ENCODE measurements at regions not wholly inside any gene's neighbourhood (a gene's known extent, or its start where the extent isn't known, plus 50 kb on each side); places are given as distances from the start of the nearest gene placed in this dataset.
A peak's percentile ranks its signal among the peaks of the same experiment; 100 is the strongest.
"Not testable (repeated sequence)": the region's sequence is repeated elsewhere in the genome, so short reads cannot be mapped to it uniquely, and the experiment has no call there.

DNA sequence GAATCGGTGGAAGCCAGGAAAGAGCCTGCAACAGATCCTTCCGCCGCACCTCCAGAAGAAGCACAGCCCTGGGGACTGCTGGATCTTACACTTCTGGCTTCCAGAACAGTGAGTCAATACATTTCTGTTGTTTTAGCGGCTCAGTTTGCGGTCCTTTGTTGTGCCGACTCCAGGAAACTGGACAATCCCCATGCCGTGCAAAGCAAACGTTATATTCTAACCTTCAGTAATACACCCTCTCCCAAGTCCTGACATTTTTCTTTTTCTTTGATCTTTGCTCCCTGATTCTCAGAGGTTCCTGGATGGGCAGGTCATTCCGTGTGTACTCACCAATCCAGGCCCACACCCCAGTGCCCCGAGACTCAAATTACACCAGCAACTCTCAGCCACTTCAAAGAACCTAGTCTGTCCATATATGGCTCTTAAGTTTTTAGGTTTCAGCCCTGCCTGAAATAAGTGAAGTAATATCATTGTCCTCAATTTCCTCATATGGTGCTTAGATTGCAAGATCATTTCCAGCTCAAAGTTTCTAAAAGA is 387.1 kb upstream of the SGCG start:
- Histone ChIP-seq H3K27me3 (no peaks in the 10 kb centered on the region), H3K27ac (no peak overlapping the region), H3K9me3 (no peaks in the 10 kb centered on the region), H3K36me3 (ENCODE audit: low read depth, missing control alignments) (no peaks in the 10 kb centered on the region), H3K4me3 (no peak overlapping the region), H3K4me1 (no peaks in the 10 kb centered on the region)
- intact Hi-C loops (cut with DNase I; ENCODE audit: low total_unique reads): no loop called here
- 63 to 70% methylated on average over 10 of the region's 10 CpGs for WGBS, 2 donors
- DNase-seq: no peak
- TF ChIP-seq CTCF (IDR thresholded peaks at IDR 0.05) (no peak), POLR2A (IDR thresholded peaks at IDR 0.05) (no peak)

- no peaks in the 10 kb centered on the region for H3K4me1 ChIP-seq
- 64 to 72% methylated on average over 4 to 5 of the region's 5 CpGs for WGBS, 2 donors
These were observed 380.0 kb upstream of the SGCG start for GRCh38 chr13:22800526-22801401.

DNA sequence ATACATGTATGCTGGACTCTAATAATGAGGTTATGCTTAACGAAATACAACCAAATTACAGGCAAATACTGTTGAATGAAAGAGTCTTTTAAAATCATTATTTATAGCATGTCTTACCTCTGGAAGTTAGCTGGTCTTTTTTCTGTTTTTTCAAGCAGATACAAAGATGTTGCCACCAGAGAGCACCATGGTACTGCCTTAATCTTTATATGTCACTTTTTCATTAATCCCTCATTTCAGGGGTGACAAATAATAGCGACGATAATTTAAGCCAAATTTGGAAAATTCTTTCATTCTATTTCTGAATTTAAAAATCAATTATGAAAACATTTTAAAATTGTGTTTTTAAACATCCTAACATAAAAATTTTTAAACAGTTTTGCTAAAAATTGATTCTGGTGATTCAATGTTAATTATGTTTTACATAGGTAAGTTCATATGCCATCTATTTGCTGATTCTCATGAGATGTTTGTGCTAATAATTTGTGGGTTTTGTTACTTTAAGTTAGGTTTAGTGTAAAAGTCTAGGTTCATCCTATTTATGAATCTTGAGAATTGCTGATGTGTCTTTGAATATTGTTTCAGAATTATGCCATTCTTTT is 379.3 kb upstream of the SGCG start:
- Histone ChIP-seq H3K27ac (no peak overlapping the region), H3K4me3 (no peak overlapping the region), H3K27me3 (no peaks in the 10 kb centered on the region), H3K4me1 (no peaks in the 10 kb centered on the region), H3K9me3 (no peaks in the 10 kb centered on the region), H3K36me3 (ENCODE audit: low read depth, missing control alignments) (no peaks in the 10 kb centered on the region)
- intact Hi-C loops (cut with DNase I; ENCODE audit: low total_unique reads): no loop called here
- TF ChIP-seq POLR2A (IDR thresholded peaks at IDR 0.05) (no peak), CTCF (IDR thresholded peaks at IDR 0.05) (peak; percentile 19 to 35 (median 27))
- peak; percentile 38 for DNase-seq
- WGBS, 2 donors: 37 to 48% methylated on average over 3 of the region's 3 CpGs

More at GRCh38 chr13:22800526-22801401, 380.0 kb upstream of the SGCG start:
- DNase-seq: peak; percentile 38
- H3K9me3 ChIP-seq: no peaks in the 10 kb centered on the region
- H3K27ac ChIP-seq: no peak overlapping the region
- TF ChIP-seq POLR2A (IDR thresholded peaks at IDR 0.05) (no peak), CTCF (IDR thresholded peaks at IDR 0.05) (no peak)
- H3K27me3 ChIP-seq: no peaks in the 10 kb centered on the region
- H3K36me3 ChIP-seq (ENCODE audit: low read depth, missing control alignments): no peaks in the 10 kb centered on the region
- intact Hi-C loops (cut with DNase I; ENCODE audit: low total_unique reads): no loop called here
- H3K4me3 ChIP-seq: no peak overlapping the region

GRCh38 chr13:22812793-22813192 is 368.0 kb upstream of the SGCG start:
- 24 to 27% methylated on average over 3 of the region's 3 CpGs for WGBS, 2 donors

DNA sequence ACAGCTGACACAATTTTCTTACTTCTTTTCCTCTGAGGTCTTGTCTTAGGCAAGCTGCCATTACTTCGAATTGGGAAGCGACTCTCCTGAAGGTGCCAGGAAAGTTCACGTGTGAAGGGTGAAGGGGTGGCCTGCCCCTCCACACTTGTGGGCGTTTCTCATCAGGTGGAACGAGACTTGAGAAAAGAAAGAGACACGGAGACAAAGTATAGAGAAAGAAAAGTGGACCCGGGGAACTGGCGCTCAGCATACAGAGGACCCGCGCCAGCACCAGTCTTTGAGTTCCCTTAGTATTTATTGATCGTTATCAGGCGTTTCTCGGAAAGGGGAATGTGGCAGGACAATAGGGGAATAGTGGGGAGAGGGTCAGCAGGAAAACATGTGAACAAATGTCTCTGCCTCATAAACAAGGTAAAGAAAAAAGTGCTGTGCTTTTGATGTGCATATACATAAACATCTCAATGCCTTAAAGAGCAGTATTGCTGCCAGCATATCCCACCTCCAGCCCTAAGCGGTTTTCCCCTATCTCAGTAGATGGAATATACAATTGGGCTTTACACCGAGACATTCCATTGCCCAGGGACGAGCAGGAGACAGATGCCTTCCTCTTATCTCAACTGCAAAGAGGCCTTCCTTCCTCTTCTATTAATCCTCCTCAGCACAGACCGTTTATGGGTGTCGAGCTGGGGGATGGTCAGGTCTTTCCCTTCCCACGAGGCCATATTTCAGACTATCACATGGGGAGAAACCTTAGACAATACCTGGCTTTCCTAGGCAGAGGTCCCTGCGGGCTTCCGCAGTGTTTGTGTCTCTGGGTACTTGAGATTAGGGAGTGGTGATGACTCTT is 367.0 kb upstream of the SGCG start:
- H3K4me1 ChIP-seq: peaks cover 10% of the 10 kb centered on the region
- H3K36me3 ChIP-seq (ENCODE audit: low read depth, missing control alignments); DNase-seq; H3K27ac ChIP-seq; H3K9me3 ChIP-seq; H3K4me3 ChIP-seq; H3K27me3 ChIP-seq; intact Hi-C loops (cut with DNase I; ENCODE audit: low total_unique reads): not testable (repeated sequence)
- WGBS, 2 donors: 30 to 38% methylated on average over 19 to 21 of the region's 21 CpGs

More at GRCh38 chr13:22812793-22813192, 368.0 kb upstream of the SGCG start:
- Histone ChIP-seq H3K27me3 (no peaks in the 10 kb centered on the region), H3K27ac (peak overlapping the region in 1 of 2 donors; percentile 18), H3K9me3 (no peaks in the 10 kb centered on the region), H3K4me1 (peaks cover 10% of the 10 kb centered on the region), H3K4me3 (no peak overlapping the region), H3K36me3 (ENCODE audit: low read depth, missing control alignments) (no peaks in the 10 kb centered on the region)
- DNase-seq: peak; percentile 53
- no peak for TF ChIP-seq CTCF (IDR thresholded peaks at IDR 0.05)
- TF ChIP-seq POLR2A (IDR thresholded peaks at IDR 0.05): no peak
- intact Hi-C loops (cut with DNase I; ENCODE audit: low total_unique reads): no loop called here

DNA sequence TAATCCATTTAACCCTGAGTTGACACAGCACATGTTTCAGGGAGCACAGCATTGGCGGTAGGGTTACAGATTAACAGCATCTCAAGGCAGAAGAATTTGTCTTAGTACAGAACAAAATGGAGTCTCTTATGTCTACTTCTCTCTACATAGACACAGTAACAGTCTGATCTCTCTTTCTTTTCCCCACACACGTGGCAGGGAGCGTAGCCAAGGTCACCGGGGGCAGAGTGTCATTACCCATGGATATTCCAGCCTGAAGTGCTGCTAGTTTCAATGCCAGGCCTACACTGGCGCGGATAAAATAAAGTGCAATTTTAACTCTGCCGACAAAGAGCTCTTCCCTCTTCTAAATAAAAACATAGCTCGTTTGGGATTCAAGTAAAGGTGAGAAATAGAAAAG is 366.3 kb upstream of the SGCG start:
- 63 to 80% methylated on average over 8 of the region's 8 CpGs for WGBS, 2 donors
- H3K9me3 ChIP-seq; H3K4me3 ChIP-seq; DNase-seq; intact Hi-C loops (cut with DNase I; ENCODE audit: low total_unique reads); H3K27ac ChIP-seq; H3K36me3 ChIP-seq (ENCODE audit: low read depth, missing control alignments); H3K27me3 ChIP-seq: not testable (repeated sequence)
- peaks cover 10% of the 10 kb centered on the region for H3K4me1 ChIP-seq

Measured in testis (tissue), 2 donors.